Panc1 (cell line): ENCODE measurements at regions not wholly inside any gene's neighbourhood (a gene's known extent, or its start where the extent isn't known, plus 50 kb on each side); places are given as distances from the start of the nearest gene placed in this dataset.

ENCODE experiments used
- ATAC-seq: fragments of 200-7000 bp; cut with Tn5 transposase; 2 replicates; pipeline ENCODE4 v1.9.1; 2020; ENCODE audit warnings: mild to moderate bottlenecking, moderate library complexity
- BruUV-seq: library from RNA; stranded (reverse); fragments of 400-500 nt; replicated peaks from 2 replicates; lab custom pipeline; 2021; lab: Mats Ljungman, UMichigan
- CTCF ChIA-PET: fragments of 300-600 bp; sonication (Branson Sonifier 250); formaldehyde crosslinking; loops from one replicate; lab custom pipeline; 2022; ENCODE audit warnings: antibody characterized with exemption; lab: Charles Lee
- POLR2A ChIA-PET: fragments of 300-600 bp; sonication (Branson Sonifier 250); formaldehyde crosslinking; loops from one replicate; lab custom pipeline; 2022; ENCODE audit warnings: antibody characterized with exemption; lab: Charles Lee
- DNase-seq: peaks from one replicate; pipeline ENCODE4 v3.0.0-alpha.2; 2010; ENCODE audit warnings: low read depth, low spot score
- H3K27ac ChIP-seq: 2 replicates; pipeline ENCODE4 v1.5.1; 2011; ENCODE audit warnings: mild to moderate bottlenecking, low read length, inconsistent platforms
- H3K27me3 ChIP-seq: fragments of 200-500 bp; sonication (Bioruptor generic); 2 replicates; pipeline ENCODE4 v1.6.0; 2014; ENCODE audit warnings: low read length, inconsistent platforms; ENCODE audit not compliant: control insufficient read depth, insufficient read depth
- H3K36me3 ChIP-seq: fragments of 200-500 bp; sonication (Bioruptor generic); 2 replicates; pipeline ENCODE4 v1.5.1; 2014; ENCODE audit warnings: inconsistent platforms, mild to moderate bottlenecking, low read length, moderate library complexity; ENCODE audit not compliant: control insufficient read depth, insufficient read depth
- H3K4me1 ChIP-seq: 2 replicates; pipeline ENCODE4 v1.5.1; 2011; ENCODE audit warnings: inconsistent platforms, mild to moderate bottlenecking, low read length, moderate library complexity; ENCODE audit not compliant: control insufficient read depth, insufficient read depth
- H3K4me3 ChIP-seq, 2 experiments: 2 replicates each; pipeline ENCODE4 v1.5.1; 2011 to 2012; ENCODE audit warnings: low read depth in 2 of 2, low read length in 2 of 2, mild to moderate bottlenecking in 2 of 2, inconsistent platforms in 1 of 2, moderate library complexity in 1 of 2
- H3K9me3 ChIP-seq: fragments of 200-500 bp; sonication (Bioruptor generic); 2 replicates; pipeline ENCODE4 v1.5.1; 2014; ENCODE audit warnings: low read depth, mild to moderate bottlenecking, inconsistent platforms, low read length, moderate library complexity; ENCODE audit not compliant: control insufficient read depth, insufficient read depth
- CTCF ChIP-seq: fragments of 450-650 bp; IDR thresholded peaks from 2 replicates; pipeline ENCODE4 v1.5.1; 2017; ENCODE audit warnings: mild to moderate bottlenecking
- POLR2AphosphoS5 ChIP-seq: IDR thresholded peaks from 2 replicates; pipeline ENCODE4 v1.6.1; 2012; ENCODE audit warnings: mild to moderate bottlenecking, low read depth, low read length, moderate library complexity
- SIN3A ChIP-seq: IDR thresholded peaks from 2 replicates; pipeline ENCODE4 v1.6.1; 2012; ENCODE audit warnings: low read depth, mild to moderate bottlenecking, low read length, moderate library complexity, borderline replicate concordance; ENCODE audit not compliant: insufficient read depth
- TCF7L2 ChIP-seq: IDR thresholded peaks from 2 replicates; pipeline ENCODE4 v1.6.1; 2011; ENCODE audit warnings: mild to moderate bottlenecking, low read depth, low read length, inconsistent platforms
- in situ Hi-C: cut with HindIII; loops from 2 replicates; pipeline ENCODE4 v1.10.0; 2016; ENCODE audit warnings: low sequenced_read_pairs, low pct_unique_long_range_greater_than_20kb
- intact Hi-C: fragments of 100-400 bp; cut with micrococcal nuclease; formaldehyde crosslinking; loops from one replicate; pipeline ENCODE4 v1.10.0; 2022; ENCODE audit not compliant: unreplicated experiment
- TF ChIP-seq, protein P1 (sequence below), 2 experiments: IDR thresholded peaks; 2 replicates each; pipeline ENCODE4 v1.6.1; 2011 to 2012; ENCODE audit warnings: low read depth in 2 of 2, control low read depth in 1 of 2, low read length in 1 of 2, mild to moderate bottlenecking in 1 of 2, moderate library complexity in 1 of 2; ENCODE audit not compliant: insufficient read depth in 1 of 2

GRCh38 chr4:129614611-129615010, 518.7 kb downstream of the C4orf33 start:
- Histone ChIP-seq H3K4me1 (no peaks in the 10 kb centered on the region), H3K9me3 (no peaks in the 10 kb centered on the region), H3K27ac (no peak overlapping the region), H3K36me3 (no peaks in the 10 kb centered on the region), H3K4me3 (no peak overlapping the region), H3K27me3 (no peaks in the 10 kb centered on the region)
- DNase-seq: no peak
- ChIA-PET CTCF (no interaction called here), POLR2A (no interaction called here)
- intact Hi-C loops: no loop called here
- ATAC-seq: no peak
- in situ Hi-C loops: no loop called here
- BruUV-seq: no TSS peak
- no peak for TF ChIP-seq CTCF
- no peak for TF ChIP-seq POLR2AphosphoS5
- no peak for TF ChIP-seq TCF7L2
- TF ChIP-seq SIN3A: no peak
- TF ChIP-seq, protein P1, sequence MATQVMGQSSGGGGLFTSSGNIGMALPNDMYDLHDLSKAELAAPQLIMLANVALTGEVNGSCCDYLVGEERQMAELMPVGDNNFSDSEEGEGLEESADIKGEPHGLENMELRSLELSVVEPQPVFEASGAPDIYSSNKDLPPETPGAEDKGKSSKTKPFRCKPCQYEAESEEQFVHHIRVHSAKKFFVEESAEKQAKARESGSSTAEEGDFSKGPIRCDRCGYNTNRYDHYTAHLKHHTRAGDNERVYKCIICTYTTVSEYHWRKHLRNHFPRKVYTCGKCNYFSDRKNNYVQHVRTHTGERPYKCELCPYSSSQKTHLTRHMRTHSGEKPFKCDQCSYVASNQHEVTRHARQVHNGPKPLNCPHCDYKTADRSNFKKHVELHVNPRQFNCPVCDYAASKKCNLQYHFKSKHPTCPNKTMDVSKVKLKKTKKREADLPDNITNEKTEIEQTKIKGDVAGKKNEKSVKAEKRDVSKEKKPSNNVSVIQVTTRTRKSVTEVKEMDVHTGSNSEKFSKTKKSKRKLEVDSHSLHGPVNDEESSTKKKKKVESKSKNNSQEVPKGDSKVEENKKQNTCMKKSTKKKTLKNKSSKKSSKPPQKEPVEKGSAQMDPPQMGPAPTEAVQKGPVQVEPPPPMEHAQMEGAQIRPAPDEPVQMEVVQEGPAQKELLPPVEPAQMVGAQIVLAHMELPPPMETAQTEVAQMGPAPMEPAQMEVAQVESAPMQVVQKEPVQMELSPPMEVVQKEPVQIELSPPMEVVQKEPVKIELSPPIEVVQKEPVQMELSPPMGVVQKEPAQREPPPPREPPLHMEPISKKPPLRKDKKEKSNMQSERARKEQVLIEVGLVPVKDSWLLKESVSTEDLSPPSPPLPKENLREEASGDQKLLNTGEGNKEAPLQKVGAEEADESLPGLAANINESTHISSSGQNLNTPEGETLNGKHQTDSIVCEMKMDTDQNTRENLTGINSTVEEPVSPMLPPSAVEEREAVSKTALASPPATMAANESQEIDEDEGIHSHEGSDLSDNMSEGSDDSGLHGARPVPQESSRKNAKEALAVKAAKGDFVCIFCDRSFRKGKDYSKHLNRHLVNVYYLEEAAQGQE (IDR thresholded peaks at IDR 0.05; ENCODE audit: insufficient read depth in 1 of 2, low read depth in 2 of 2, low read length in 1 of 2): no peak

DNA sequence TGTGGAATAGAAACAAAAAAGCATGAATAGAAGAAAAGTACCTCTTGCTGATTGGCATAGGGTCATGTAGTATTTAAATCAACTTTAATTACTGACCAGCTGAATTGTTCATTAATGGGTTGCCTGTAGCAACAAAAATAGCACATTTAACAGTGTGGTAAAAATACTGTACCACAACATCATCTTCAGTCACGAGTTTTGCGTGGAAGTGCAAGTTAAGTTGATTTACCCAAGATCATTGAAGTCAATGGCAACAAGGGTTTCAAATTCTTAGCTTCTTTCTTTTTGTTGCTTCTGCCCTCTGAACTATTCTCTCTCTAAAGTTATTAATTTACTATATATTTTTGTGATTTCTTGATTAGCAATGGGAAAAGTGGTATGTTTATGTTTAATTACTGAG, 526.6 kb downstream of the C4orf33 start:
- no peak overlapping the region for H3K4me3 ChIP-seq
- H3K27ac ChIP-seq: no peak overlapping the region
- no TSS peak for BruUV-seq
- in situ Hi-C loops: no loop called here
- no peaks in the 10 kb centered on the region for H3K4me1 ChIP-seq
- ChIA-PET CTCF (interaction anchor here (0.6 kb wide), 1 partner anchor 246 kb away, joined by 4 read pairs; no protein-coding TSS in a partner anchor), POLR2A (no interaction called here)
- no peaks in the 10 kb centered on the region for H3K9me3 ChIP-seq
- DNase-seq (no peak), ATAC-seq (no peak)
- intact Hi-C loops: no loop called here
- H3K36me3 ChIP-seq: no peaks in the 10 kb centered on the region
- TF ChIP-seq SIN3A: no peak
- no peak for TF ChIP-seq CTCF
- TF ChIP-seq, protein P1 (IDR thresholded peaks at IDR 0.05; ENCODE audit: insufficient read depth in 1 of 2, low read depth in 2 of 2, low read length in 1 of 2): no peak
- TF ChIP-seq TCF7L2: no peak
- no peak for TF ChIP-seq POLR2AphosphoS5
- H3K27me3 ChIP-seq: no peaks in the 10 kb centered on the region
